ENCODE measurements at regions not wholly inside any gene's neighbourhood (a gene's known extent, or its start where the extent isn't known, plus 50 kb on each side); places are given as distances from the start of the nearest gene placed in this dataset.

DNA sequence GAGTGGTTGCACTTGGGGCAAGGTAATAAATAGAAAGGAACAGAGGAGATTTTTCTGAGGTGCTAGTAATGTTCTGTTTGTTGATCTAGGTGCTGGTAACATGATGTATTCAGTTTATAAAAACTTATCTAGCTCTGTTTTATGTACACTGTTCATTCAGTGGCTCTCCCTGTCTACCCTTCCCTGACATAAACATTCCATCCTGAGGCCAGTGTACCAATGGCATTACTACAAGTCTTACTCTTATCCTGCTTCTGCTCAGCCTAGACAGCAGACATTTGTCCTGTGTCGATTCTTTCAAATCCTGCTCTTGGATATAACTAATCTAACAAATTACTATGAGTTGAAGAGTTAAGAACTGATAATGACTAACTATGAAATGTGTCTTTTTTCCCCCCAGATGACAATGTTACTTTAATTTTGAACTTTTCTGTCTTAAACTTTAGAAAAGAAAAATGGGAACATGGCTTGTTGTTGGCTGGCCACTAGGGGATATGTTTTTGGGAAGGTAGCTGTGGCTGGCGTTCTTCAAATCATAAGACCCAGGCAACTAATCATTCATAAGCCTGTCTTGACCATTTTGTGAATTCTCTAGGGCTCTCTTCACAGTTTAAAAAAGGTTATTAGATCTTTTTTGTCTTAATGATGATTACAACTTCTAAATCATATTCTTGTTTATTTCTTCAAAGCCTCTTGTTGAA, 390.9 kb downstream of the PBX1 start (continued):
- no peak for TF ChIP-seq ELF1 (IDR thresholded peaks at IDR 0.05)
- TF ChIP-seq YY1 (IDR thresholded peaks at IDR 0.05; ENCODE audit: low read depth) = no peak

DNA sequence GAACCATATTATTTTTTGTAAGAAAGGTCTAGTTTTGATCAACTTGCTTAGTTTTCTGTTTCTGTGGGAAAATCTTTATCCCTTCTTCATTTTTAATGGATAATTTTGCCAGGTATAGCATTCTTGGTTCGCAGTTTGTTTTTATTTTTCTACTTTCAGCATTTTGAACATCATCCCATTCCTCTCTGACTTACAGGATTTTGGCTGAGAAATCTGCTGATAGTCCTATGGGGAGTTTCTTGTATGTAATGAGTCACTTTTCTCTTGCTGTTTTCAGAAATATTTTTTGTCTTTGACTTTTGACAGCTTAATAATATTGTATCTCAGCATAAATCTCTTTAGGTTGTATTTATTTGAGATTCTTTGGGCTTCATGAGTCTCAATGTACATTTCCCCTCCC, 389.1 kb downstream of the PBX1 start:
- ChIA-PET CTCF (no interaction called here), POLR2A (no interaction called here)
- no peak overlapping the region for H3K9ac ChIP-seq
- no peaks in the 10 kb centered on the region for H3K4me1 ChIP-seq (ENCODE audit: control insufficient read depth in 1 of 2, insufficient read depth in 2 of 2, low read depth in 1 of 2, low read length in 1 of 2)
- H3K27me3 ChIP-seq (ENCODE audit: insufficient read depth) = no peaks in the 10 kb centered on the region
- TF ChIP-seq, protein P1, sequence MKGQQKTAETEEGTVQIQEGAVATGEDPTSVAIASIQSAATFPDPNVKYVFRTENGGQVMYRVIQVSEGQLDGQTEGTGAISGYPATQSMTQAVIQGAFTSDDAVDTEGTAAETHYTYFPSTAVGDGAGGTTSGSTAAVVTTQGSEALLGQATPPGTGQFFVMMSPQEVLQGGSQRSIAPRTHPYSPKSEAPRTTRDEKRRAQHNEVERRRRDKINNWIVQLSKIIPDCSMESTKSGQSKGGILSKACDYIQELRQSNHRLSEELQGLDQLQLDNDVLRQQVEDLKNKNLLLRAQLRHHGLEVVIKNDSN (IDR thresholded peaks at IDR 0.05; ENCODE audit: borderline replicate concordance, low read depth) = no peak
- no peak for TF ChIP-seq EP300 (IDR thresholded peaks at IDR 0.05; ENCODE audit: borderline replicate concordance in 1 of 2, low read depth in 1 of 2, low read length in 1 of 2)
- TF ChIP-seq SMC3 (IDR thresholded peaks at IDR 0.05; ENCODE audit: low read depth, low read length) = no peak
- no peak for TF ChIP-seq POLR2AphosphoS5 (IDR thresholded peaks at IDR 0.05; ENCODE audit: low read depth, low read length)
- no peak for TF ChIP-seq RFX5 (IDR thresholded peaks at IDR 0.05; ENCODE audit: low read length)
- TF ChIP-seq TEAD4 (IDR thresholded peaks at IDR 0.05; ENCODE audit: borderline replicate concordance, insufficient read depth) = no peak
- TF ChIP-seq RAD21 (IDR thresholded peaks at IDR 0.05; ENCODE audit: low read length) = no peak
- no peak for TF ChIP-seq TAF1 (IDR thresholded peaks at IDR 0.05; ENCODE audit: borderline replicate concordance, low read depth, low read length)
- TF ChIP-seq, protein P2, sequence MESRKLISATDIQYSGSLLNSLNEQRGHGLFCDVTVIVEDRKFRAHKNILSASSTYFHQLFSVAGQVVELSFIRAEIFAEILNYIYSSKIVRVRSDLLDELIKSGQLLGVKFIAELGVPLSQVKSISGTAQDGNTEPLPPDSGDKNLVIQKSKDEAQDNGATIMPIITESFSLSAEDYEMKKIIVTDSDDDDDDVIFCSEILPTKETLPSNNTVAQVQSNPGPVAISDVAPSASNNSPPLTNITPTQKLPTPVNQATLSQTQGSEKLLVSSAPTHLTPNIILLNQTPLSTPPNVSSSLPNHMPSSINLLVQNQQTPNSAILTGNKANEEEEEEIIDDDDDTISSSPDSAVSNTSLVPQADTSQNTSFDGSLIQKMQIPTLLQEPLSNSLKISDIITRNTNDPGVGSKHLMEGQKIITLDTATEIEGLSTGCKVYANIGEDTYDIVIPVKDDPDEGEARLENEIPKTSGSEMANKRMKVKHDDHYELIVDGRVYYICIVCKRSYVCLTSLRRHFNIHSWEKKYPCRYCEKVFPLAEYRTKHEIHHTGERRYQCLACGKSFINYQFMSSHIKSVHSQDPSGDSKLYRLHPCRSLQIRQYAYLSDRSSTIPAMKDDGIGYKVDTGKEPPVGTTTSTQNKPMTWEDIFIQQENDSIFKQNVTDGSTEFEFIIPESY (IDR thresholded peaks at IDR 0.05; ENCODE audit: borderline replicate concordance, low read depth) = no peak
- TF ChIP-seq ELF1 (IDR thresholded peaks at IDR 0.05) = no peak
- no peak for TF ChIP-seq MEF2A (IDR thresholded peaks at IDR 0.05; ENCODE audit: borderline replicate concordance, low read depth)
- TF ChIP-seq, protein P3, sequence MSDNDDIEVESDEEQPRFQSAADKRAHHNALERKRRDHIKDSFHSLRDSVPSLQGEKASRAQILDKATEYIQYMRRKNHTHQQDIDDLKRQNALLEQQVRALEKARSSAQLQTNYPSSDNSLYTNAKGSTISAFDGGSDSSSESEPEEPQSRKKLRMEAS (IDR thresholded peaks at IDR 0.05; ENCODE audit: low read depth) = no peak
- TF ChIP-seq EZH2phosphoT487 (IDR thresholded peaks at IDR 0.05; ENCODE audit: borderline replicate concordance, low read depth) = no peak
- TF ChIP-seq FOXJ3 (CRISPR knock-in tag; IDR thresholded peaks at IDR 0.05) = no peak
- H3F3A ChIP-seq (replicated peaks; ENCODE audit: insufficient read depth) = peaks cover 3% of the 10 kb centered on the region
- no peaks in the 10 kb centered on the region for H3K9me2 ChIP-seq
- no peak overlapping the region for H3K4me2 ChIP-seq
- no peaks in the 10 kb centered on the region for H3K79me2 ChIP-seq (ENCODE audit: insufficient read depth)
- H3K4me3 ChIP-seq (ENCODE audit: low read depth in 2 of 2, low read length in 1 of 2) = no peak overlapping the region
- H3K36me3 ChIP-seq (replicated peaks in 1 of 2; ENCODE audit: control insufficient read depth in 1 of 2, insufficient read depth in 2 of 2, low read length in 1 of 2) = no peaks in the 10 kb centered on the region
- H3K27ac ChIP-seq (ENCODE audit: low read depth in 2 of 2, low read length in 1 of 2) = no peak overlapping the region
- peaks cover 4% of the 10 kb centered on the region for H3K9me3 ChIP-seq
- no peak for DNase-seq
- H4K20me1 ChIP-seq (ENCODE audit: insufficient read depth) = no peaks in the 10 kb centered on the region
- no peak overlapping the region for H2AFZ ChIP-seq (ENCODE audit: low read depth)
- WGBS (ENCODE audit: low lambda C conversion rate) = 25% methylated on average over 1 of the region's 1 CpG
